ENCODE measurements at regions not wholly inside any gene's neighbourhood (a gene's known extent, or its start where the extent isn't known, plus 50 kb on each side); places are given as distances from the start of the nearest gene placed in this dataset.

- no peak for DNase-seq
- H3K27me3 ChIP-seq, result no peaks in the 10 kb centered on the region
- peaks cover 0 to 37% of the 10 kb centered on the region in 2 donors for H3K4me1 ChIP-seq
- no peaks in the 10 kb centered on the region for H3K36me3 ChIP-seq
- no peak overlapping the region for H3K27ac ChIP-seq
- no peak for ATAC-seq
- H3K9me3 ChIP-seq, result no peaks in the 10 kb centered on the region
- intact Hi-C loops (cut with DNase I), result no loop called here
- H3K4me3 ChIP-seq, result no peak overlapping the region
- TF ChIP-seq CTCF (IDR thresholded peaks at IDR 0.05), result no peak
These were observed 194.0 kb downstream of the NRIP1 start for GRCh38 chr21:14870853-14871149.

- ATAC-seq, result no peak
These were observed 194.6 kb downstream of the NRIP1 start for GRCh38 chr21:14869984-14870852.

GRCh38 chr21:14866859-14867765 lies 197.7 kb downstream of the NRIP1 start:
- no peaks in the 10 kb centered on the region for H3K27me3 ChIP-seq
- ATAC-seq (no peak), DNase-seq (no peak)
- intact Hi-C loops (cut with DNase I), result no loop called here
- no peaks in the 10 kb centered on the region for H3K36me3 ChIP-seq
- no peak for TF ChIP-seq CTCF (IDR thresholded peaks at IDR 0.05)
- no peak overlapping the region for H3K4me3 ChIP-seq
- no peaks in the 10 kb centered on the region for H3K9me3 ChIP-seq
- peaks cover 0 to 53% of the 10 kb centered on the region in 2 donors for H3K4me1 ChIP-seq
- H3K27ac ChIP-seq, result no peak overlapping the region

More at GRCh38 chr21:14869984-14870852, 194.6 kb downstream of the NRIP1 start:
- intact Hi-C loops (cut with DNase I), result no loop called here
- H3K27ac ChIP-seq, result no peak overlapping the region
- H3K27me3 ChIP-seq, result no peaks in the 10 kb centered on the region
- H3K4me1 ChIP-seq, result peaks cover 0 to 38% of the 10 kb centered on the region in 2 donors
- no peak for DNase-seq
- TF ChIP-seq CTCF (IDR thresholded peaks at IDR 0.05), result no peak
- H3K4me3 ChIP-seq, result no peak overlapping the region
- H3K36me3 ChIP-seq, result no peaks in the 10 kb centered on the region
- no peaks in the 10 kb centered on the region for H3K9me3 ChIP-seq

GRCh38 chr21:14864211-14865021 lies 200.4 kb downstream of the NRIP1 start:
- no peak overlapping the region for H3K27ac ChIP-seq
- TF ChIP-seq CTCF (IDR thresholded peaks at IDR 0.05), result peak; percentile 38 to 45
- ATAC-seq (peak; percentile 95), DNase-seq (peak in 3 of 4 donors; percentile 52 to 78 (median 65))
- no peak overlapping the region for H3K4me3 ChIP-seq
- no peaks in the 10 kb centered on the region for H3K9me3 ChIP-seq
- H3K36me3 ChIP-seq, result no peaks in the 10 kb centered on the region
- intact Hi-C loops (cut with DNase I), result no loop called here
- no peaks in the 10 kb centered on the region for H3K27me3 ChIP-seq
- peaks cover 0 to 39% of the 10 kb centered on the region in 2 donors for H3K4me1 ChIP-seq
